ENCODE measurements at regions not wholly inside any gene's neighbourhood (a gene's known extent, or its start where the extent isn't known, plus 50 kb on each side); places are given as distances from the start of the nearest gene placed in this dataset.
A peak's percentile ranks its signal among the peaks of the same experiment; 100 is the strongest.

GRCh38 chr3:102225407-102226132, 209.2 kb upstream of the ZPLD1 start:
- H3K4me2 ChIP-seq (ENCODE audit: low read length) = no peak overlapping the region
- H3K4me3 ChIP-seq (replicated peaks in 1 of 2; ENCODE audit: low read depth in 1 of 2, low read length in 2 of 2) = no peak overlapping the region
- H4K20me1 ChIP-seq (ENCODE audit: insufficient read depth) = no peaks in the 10 kb centered on the region
- ChIA-PET CTCF (interaction anchor here (0.7 to 2.6 kb wide), 19 partner anchors 32 to 426 kb away, joined by 3 to 121 read pairs (median 4); partner anchors contain the start of gene NFKBIZ), RAD21 (ENCODE audit: low non-redundant PET in 1 of 2, low total read pairs in 2 of 2, uncharacterized antibody in 2 of 2, unreplicated experiment in 2 of 2) (interaction anchor here (0.5 to 1.9 kb wide), 11 partner anchors 30 to 423 kb away, joined by 3 to 12 read pairs (median 4); no protein-coding TSS in a partner anchor), POLR2A (interaction anchor here (0.6 to 1.9 kb wide), 4 partner anchors 376 to 541 kb away, joined by 3 to 7 read pairs (median 4); partner anchors contain the start of gene NFKBIZ)
- DNase-seq (ENCODE audit: low read depth, low spot score) (peak; percentile 56), ATAC-seq (peak; percentile 74)
- H3K4me1 ChIP-seq (ENCODE audit: control insufficient read depth in 1 of 2, insufficient read depth in 2 of 2, low read length in 2 of 2) = no peaks in the 10 kb centered on the region
- no peaks in the 10 kb centered on the region for H3K79me2 ChIP-seq (ENCODE audit: insufficient read depth, low read length)
- no peak overlapping the region for H2AFZ ChIP-seq (ENCODE audit: low read depth, low read length, poor library complexity, severe bottlenecking)
- no peak for TF ChIP-seq ZFX (IDR thresholded peaks at IDR 0.05)
- TF ChIP-seq RAD21 (IDR thresholded peaks at IDR 0.05; ENCODE audit: low read depth) = peak; percentile 91
- TF ChIP-seq CTCF (IDR thresholded peaks at IDR 0.05 in 2 of 3, conservative IDR thresholded peaks at IDR 0.05 in 1 of 3; ENCODE audit: borderline replicate concordance in 1 of 3, insufficient read depth in 1 of 3, low read depth in 2 of 3, low read length in 2 of 3) = peak; percentile 46 to 79 (median 68)
- TF ChIP-seq CEBPB (IDR thresholded peaks at IDR 0.05; ENCODE audit: low read depth) = no peak
- H3K27me3 ChIP-seq (ENCODE audit: insufficient read depth, low read length) = no peaks in the 10 kb centered on the region
- intact Hi-C loops (cut with micrococcal nuclease) = loop anchor here (1.0 to 2.0 kb wide), 3 partner anchors 412 to 531 kb away; no protein-coding TSS in a partner anchor
- no peaks in the 10 kb centered on the region for H3K9me2 ChIP-seq (ENCODE audit: insufficient read depth)
- no peak overlapping the region for H3K9ac ChIP-seq (ENCODE audit: low read length)
- H3K27ac ChIP-seq (ENCODE audit: low read depth, low read length) = no peak overlapping the region
- no TSS peak for BruUV-seq (replicated peaks)
- no peaks in the 10 kb centered on the region for H3K36me3 ChIP-seq (ENCODE audit: control insufficient read depth in 1 of 2, insufficient read depth in 2 of 2, low read length in 2 of 2)
- no peaks in the 10 kb centered on the region for H3K9me3 ChIP-seq (ENCODE audit: control insufficient read depth in 1 of 2, insufficient read depth in 1 of 2, low read depth in 1 of 2, low read length in 2 of 2)

- Histone ChIP-seq H3K9ac (ENCODE audit: low read length) (no peak overlapping the region), H3K27ac (ENCODE audit: low read depth, low read length) (no peak overlapping the region)
- intact Hi-C loops (cut with micrococcal nuclease) = no loop called here
Measured at GRCh38 chr3:102226463-102226862, 208.4 kb upstream of the ZPLD1 start.

More at GRCh38 chr3:102226463-102226862, 208.4 kb upstream of the ZPLD1 start:
- ChIA-PET RAD21 (ENCODE audit: low non-redundant PET in 1 of 2, low total read pairs in 2 of 2, uncharacterized antibody in 2 of 2, unreplicated experiment in 2 of 2) (interaction anchor here (1.5 to 1.9 kb wide), 3 partner anchors 414 to 424 kb away, joined by 4 to 10 read pairs (median 7); no protein-coding TSS in a partner anchor), CTCF (interaction anchor here (2.2 to 2.6 kb wide), 5 partner anchors 310 to 423 kb away, joined by 16 to 121 read pairs (median 29); no protein-coding TSS in a partner anchor), POLR2A (no interaction called here)
- TF ChIP-seq JUND (IDR thresholded peaks at IDR 0.05) = no peak
- no peak for TF ChIP-seq EGR1 (IDR thresholded peaks at IDR 0.05; ENCODE audit: low read depth)
- no peak for TF ChIP-seq SIN3A (IDR thresholded peaks at IDR 0.05; ENCODE audit: low read depth)
- Histone ChIP-seq H3K9me3 (ENCODE audit: control insufficient read depth in 1 of 2, insufficient read depth in 1 of 2, low read depth in 1 of 2, low read length in 2 of 2) (no peaks in the 10 kb centered on the region), H4K20me1 (ENCODE audit: insufficient read depth) (no peaks in the 10 kb centered on the region), H3K36me3 (ENCODE audit: control insufficient read depth in 1 of 2, insufficient read depth in 2 of 2, low read length in 2 of 2) (no peaks in the 10 kb centered on the region), H3K79me2 (ENCODE audit: insufficient read depth, low read length) (no peaks in the 10 kb centered on the region), H3K9me2 (ENCODE audit: insufficient read depth) (no peaks in the 10 kb centered on the region), H2AFZ (ENCODE audit: low read depth, low read length, poor library complexity, severe bottlenecking) (no peak overlapping the region), H3K4me2 (ENCODE audit: low read length) (no peak overlapping the region), H3K4me3 (replicated peaks in 1 of 2; ENCODE audit: low read depth in 1 of 2, low read length in 2 of 2) (no peak overlapping the region), H3K27me3 (ENCODE audit: insufficient read depth, low read length) (no peaks in the 10 kb centered on the region), H3K4me1 (ENCODE audit: control insufficient read depth in 1 of 2, insufficient read depth in 2 of 2, low read length in 2 of 2) (no peaks in the 10 kb centered on the region)
- no peak for DNase-seq (ENCODE audit: low read depth, low spot score)
- no peak for ATAC-seq
- BruUV-seq (replicated peaks) = no TSS peak

Measured in HCT116 (cell line).